C1 segment of cervical spinal cord (tissue), 14 donors: ENCODE measurements at regions not wholly inside any gene's neighbourhood (a gene's known extent, or its start where the extent isn't known, plus 50 kb on each side); places are given as distances from the start of the nearest gene placed in this dataset.
"Not testable (repeated sequence)": the region's sequence is repeated elsewhere in the genome, so short reads cannot be mapped to it uniquely, and the experiment has no call there.

Experiments
- DNase-seq, 14 donors: peaks; one replicate each; lab custom pipeline; 2025; lab: John Stamatoyannopoulos, UW

DNA sequence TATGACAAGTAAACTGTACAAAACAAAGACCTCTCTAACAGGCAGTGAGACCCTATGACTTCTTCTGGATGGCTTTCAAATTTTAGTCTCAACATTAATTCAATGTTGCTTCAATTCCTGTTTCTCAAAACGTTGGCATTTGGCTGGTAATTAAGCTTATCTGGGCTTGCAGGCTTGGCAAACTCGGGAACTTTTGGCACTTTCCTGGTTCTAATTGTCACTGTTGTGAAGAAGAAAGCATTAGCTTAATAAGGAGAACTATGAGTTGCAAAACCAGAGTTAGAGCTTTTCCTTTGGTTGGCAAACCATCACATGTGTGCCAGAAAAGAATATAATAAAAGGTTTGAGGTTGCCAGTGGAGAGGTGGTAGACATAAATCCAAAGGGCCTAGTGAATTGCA is 698.3 kb downstream of the LRRIQ3 start:
- DNase-seq: no peak

DNA sequence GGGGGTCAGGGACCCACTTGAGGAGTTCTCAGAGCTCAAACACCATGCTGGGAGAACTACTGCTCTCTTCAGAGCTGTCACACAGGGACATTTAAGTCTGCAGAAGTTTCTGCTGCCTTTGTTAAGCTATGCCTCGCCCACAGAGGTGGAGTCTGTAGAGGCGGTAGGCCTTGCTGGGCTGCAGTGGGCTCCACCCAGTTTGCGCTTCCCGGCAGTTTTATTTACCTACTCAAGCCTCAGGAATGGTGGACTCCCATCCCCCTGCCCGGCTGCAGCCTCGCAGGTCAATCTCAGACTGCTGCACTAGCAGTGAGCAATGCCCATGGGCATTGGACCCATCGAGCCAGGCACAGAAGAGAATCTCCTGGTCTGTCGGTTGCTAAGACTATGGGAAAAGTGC is 706.4 kb downstream of the LRRIQ3 start:
- no peak for DNase-seq

DNA sequence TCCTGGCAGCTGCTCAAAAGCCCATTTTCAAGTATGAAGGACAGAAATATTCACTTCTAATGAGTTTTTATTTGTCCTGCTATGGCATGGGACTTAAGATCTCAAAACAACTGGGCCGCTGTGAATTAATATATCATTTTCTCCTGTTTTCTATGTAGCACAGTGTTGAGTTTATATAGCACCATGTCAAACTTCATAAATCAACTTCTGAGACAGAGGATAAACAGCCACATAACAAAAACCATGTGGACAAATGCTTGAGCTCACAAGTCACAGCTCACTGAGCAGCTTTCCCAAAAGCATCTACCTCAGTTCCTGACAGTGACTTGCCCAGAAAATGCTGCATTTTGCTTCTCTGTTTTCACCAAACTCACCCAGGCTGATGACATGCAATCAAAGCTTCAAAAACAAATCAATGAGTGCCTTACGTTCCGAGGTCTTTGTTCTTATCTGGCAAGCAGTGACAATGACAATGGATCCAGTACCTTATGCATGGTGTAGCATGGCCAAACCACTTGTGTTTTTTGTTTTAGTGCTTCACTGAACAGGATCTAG is 722.6 kb downstream of the LRRIQ3 start:
- DNase-seq: no peak

DNA sequence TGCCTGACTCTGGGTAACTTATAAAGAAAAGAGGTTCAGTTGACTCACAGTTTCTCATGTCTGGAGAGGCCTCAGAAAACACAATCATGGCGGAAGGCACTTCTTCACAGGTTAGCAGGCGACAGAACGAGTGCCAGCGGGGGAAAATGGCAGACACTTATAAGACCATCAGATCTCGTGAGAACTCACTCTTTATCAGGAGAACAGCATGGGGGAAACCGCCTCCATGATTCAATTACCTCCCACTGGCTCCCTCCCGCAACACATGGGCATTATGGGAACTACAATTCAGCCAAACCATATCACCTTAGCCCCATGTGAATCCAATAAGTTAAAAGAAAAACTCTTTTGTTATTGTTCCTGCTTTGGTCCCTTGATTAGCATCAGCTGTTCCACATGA is 725.2 kb downstream of the LRRIQ3 start:
- DNase-seq: no peak

DNA sequence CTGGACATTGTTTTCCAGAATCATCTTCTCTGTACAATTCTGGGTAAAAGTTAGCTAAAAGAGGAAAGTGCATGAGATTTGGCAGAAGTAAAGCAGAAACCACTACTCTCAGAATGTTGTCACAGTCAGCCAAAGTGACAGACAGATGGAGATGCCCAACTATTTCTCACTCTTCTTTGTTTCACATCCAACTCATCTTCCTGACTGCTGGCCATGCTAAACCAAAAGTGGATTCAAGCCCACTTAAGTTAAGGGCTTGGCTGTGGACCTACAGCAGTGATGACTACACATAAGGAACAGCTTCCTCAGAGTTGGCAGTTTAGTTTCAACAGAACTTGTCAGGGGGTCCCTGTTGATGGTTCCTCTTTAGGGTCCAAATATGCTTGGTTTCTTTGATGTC is 730.2 kb downstream of the LRRIQ3 start:
- no peak for DNase-seq

DNA sequence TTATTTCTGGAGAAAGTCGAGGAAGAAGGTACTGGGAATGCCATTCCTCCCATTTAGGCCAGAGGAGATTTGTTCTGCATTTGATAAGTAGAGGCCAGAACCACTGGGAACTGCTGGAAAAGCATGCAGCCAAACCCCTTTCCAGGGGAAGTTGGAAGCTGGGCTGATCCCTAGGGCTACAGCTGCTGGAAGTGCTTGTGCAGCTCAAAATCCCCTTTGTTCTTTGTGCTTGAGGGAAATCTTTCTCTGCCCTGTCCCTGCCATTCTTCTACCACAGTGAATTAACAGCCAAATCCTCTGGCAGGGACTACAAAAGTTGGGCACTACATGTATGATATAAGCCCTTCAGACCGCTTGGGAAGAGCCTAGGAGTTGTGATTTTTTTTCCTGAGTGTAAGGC is 734.1 kb downstream of the LRRIQ3 start:
- peak in 1 of 14 donors; percentile 2 for DNase-seq

DNA sequence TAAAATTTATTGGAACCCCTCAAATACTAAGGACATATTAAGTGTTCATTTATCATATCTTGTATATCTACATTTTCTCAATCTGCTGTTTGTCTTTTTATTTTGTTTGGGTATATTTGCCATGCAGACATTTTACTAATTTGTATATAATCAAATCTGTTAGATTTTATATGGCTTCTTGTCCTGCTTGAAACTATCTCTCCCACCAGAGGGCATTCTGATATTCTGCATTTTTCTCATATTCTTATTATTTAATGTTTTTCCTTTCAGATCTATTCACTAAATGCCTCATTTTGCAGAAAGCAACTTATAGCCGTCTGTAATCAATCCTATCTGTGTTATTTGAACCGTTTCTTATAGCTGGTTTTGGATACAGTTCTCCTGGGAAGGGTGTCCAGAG is 745.5 kb downstream of the LRRIQ3 start:
- no peak for DNase-seq

DNA sequence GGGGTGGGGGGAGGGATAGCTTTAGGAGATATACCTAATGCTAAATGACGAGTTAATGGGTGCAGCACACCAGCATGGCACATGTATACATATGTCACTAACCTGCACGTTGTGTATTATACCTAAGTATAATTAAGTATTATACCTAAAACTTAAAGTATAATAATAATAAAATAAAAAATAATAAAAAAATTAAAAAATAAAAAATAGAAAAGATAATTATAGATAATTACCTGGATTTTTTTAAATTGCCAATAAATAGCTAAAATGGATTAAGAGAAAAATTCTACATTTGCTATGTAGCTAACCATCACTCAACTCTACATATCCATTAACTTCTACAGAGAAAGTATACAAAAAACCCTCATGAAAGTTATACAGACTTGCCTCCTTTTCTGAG is 747.3 kb downstream of the LRRIQ3 start:
- not testable (repeated sequence) for DNase-seq

DNA sequence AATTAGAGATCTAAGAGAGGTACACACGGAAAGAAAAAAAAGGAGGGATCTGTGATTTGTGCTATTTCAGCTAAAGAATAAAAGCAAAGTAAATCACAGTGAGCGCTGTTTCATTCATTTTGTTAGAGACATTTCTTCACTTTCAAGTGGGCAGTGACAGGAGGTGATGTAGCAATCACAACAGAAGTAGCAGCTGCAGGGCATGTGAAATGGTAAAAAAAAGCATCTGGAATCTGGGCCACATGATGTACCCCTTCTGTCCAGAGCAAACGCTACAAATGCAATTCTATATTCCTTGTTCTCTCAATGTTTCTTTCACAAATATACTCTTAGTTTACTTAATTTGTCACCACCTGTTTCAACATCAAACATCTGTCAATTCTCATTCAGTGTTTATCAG is 786.5 kb downstream of the LRRIQ3 start:
- no peak for DNase-seq

DNA sequence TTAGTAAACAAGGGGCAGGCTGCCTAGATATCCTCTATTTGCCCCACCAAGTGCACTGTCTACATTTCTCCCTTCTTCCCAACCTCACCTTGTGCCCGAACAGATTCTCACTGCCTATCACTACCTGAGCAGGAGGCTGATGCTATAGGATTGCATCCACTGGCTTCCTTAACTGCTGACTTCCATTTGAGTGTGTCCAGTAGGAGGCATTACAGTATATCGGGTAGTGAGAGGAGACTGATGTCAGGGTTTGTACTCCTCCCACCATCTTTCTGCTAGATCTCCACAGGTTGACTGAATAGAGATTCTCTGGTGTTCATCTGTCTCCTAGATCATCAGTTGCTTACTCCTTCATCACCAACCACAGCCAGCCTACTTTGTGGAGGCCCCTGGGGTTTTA is 796.3 kb downstream of the LRRIQ3 start:
- DNase-seq: no peak

DNA sequence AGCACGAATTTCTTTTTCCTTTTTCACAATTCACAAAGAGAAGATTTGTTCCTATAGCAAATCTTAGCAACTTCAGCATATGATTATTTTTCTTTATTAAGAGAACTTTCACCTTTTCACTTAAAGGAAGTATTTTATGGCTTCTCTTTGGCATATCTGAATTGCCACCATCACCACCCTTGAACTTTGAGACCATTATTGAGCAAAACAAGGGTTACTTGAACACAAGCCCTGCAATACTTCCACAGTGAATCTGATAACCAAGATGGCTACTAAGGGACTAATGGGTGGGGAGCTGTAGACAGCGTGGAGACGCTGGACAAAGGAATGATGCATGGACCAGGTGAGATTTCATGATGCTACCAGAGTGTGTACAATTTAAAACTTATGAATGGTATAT is 815.0 kb downstream of the LRRIQ3 start:
- no peak for DNase-seq

DNA sequence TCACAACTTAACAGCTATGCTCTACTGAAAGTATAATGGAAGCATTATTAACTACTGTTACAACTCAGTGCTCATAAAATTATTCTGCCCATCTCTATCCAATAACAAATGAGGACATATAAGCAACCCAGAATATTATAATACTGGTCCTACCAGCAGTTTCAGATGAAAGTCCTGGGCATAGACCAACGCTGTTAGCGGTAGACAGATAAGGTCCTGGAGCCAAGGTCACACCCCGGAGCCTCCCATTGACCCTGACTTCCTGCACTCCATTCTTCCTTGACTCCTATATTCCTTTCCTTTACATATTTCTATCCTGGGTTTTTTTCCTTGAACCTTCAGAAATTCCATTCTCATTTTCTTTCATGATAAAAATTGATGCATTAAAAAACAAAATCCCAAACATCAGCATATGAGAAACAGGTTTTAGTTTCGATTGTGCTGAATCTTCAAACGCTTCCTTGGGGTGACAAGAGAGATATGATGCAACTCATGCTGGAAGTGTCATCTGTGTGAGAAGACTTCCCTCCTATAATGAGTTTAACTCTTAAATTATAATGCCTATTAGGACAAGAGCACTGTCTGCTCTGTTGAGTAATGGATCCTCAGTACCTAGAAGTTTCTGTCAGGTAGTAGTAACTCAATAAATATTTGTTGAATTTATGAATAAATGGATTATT is 831.1 kb downstream of the LRRIQ3 start:
- no peak for DNase-seq

DNA sequence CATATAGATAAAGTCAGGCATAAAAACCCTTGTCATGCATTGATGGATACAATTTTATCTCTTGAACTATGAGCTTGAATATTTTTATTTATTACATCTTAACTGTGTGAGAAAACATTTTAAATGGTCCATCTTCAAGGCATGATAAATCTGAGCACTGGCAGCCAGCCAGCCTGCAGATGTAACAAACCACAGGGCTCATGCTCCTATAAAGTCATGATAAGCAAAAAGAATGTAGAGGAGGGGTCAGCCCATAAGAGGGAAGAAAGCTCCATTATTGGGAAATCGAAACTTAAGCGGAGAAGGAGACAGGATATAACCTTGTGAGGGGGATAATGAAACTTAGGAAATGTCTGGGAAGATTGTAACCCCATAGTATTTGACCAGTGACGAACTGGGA is 839.0 kb downstream of the LRRIQ3 start:
- DNase-seq: no peak

DNA sequence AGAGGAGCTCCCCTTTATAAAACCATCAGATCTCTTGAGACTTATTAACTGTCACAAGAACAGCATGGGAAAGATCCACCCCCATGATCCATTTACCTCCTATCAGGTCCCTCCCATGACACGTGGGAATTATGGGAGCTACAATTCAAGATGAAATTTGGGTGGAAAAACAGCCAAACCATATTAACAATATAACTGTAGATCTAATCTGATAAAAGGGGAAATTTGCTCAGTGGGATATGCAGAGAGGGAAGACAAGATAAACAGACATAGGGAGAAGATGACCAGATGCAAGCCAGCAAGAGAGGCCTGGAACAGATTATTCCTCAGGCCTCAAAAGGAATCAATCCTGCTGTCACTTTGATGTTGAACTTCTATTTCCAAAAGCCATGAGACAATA is 841.5 kb downstream of the LRRIQ3 start:
- DNase-seq: no peak

DNA sequence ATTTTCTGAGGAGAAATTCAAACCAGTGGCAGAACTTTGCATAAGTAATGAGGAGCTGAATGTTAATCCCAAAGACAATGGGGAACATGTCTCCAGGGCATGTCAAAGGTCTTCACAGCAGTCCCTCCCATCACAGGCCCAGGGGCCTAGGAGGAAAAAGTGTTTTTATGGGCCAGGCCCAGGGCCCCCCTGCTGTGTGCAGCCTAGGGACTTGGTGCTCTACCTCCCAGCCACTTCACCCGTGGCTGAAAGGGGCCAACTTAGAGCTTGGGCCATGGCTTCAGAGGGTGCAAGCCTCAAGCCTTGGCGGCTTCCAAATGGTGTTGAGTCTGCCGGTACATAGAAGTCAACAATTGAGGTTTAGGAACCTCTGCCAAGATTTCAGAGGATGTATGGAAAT is 854.0 kb downstream of the LRRIQ3 start:
- DNase-seq: no peak

DNA sequence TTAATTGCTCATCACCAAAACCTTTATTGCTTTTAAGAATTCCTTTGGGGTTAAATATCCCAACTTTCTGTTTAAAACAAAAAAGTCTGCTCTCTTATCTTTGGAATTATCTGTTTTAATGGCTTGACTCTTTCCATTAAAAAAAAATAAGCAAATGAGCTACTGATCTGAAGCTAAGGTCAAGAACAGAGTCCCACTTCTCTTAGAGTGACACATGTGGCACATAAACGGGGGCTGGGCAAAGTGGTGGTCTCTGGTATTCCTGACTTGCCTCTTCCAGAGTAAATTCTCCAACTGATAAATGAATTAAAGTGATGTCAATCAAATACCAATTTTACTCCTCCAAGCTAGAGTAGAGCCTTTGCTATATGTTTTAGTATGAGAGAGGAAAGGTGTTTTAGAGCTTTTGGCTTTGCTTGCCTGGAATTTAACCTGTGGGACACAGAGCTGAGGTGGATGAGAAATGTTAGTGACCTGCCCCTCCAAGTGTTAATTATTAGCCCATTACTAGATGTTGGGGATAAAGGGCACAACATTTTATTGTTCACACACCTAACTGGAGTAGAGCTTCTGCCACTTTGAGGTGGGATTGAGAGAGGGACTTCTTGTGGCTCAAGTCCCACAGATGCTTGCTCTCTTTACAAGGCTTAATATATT is 864.0 kb downstream of the LRRIQ3 start:
- DNase-seq: no peak

DNA sequence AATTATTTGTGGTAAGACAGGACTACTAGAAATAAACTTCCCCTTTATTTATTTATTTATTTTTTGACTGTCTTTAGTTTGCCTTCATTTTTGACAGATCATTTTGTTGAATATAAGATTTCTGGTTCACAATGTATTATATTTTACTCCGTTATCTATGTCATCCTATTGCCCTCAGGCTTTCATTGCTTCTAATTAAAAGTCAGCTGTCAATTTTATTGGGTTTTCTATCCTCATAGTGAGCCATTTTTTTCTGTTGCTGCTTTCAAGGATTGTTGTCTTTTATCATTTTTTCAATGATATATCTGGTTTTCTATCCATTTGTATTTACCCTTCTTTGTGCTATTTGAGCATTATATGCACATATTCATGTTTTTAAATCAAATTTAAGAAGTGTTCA is 866.2 kb downstream of the LRRIQ3 start:
- DNase-seq: no peak

DNA sequence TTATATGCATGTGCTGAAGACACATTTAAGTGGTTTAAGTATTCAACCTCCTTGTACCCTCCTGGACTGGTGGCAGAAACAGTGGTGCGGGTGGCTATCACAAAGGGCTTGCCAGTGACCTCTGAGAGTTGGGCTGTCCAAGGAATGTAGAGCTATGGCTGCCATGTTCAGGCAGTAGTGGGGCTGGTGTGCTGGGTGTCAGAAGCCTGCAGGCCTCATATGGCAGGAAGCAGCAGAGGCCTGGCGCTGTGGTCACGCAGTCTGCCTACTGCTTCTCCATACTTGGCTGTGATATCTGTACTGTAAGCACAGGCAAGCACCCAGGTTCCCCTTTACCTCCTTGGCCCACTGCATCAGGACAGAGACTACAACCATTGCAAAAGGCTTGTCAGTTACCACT is 870.0 kb downstream of the LRRIQ3 start:
- DNase-seq: no peak

DNA sequence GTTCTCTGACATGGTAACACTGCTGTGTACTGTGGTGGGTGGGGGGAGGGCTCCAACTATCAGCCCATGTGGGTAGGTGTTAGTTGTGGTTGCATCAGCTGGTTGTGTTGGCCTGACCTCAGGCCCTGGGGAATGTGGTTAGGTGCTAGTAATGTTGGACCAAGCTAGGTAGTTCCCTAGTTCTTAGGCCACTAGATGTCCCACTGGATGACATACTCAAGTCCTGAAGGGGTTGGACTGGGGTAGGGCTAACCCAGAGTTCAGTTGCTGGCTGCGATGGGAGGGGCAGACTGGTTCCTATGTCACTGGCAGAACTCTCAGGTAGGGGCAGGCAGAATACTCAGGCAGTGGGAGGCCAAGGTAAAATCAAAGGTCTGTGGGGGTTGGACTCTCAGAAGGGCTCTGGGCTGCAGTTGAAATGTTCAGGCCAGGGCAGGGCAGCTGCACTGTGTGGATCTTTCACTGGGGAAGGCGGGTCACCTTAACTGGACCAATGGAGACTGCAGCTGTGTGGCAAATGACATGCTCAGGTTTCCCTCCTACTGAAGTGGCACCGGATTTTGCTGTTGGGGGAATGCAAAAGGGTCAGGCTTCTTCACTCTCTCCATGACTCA is 870.7 kb downstream of the LRRIQ3 start:
- DNase-seq: no peak

DNA sequence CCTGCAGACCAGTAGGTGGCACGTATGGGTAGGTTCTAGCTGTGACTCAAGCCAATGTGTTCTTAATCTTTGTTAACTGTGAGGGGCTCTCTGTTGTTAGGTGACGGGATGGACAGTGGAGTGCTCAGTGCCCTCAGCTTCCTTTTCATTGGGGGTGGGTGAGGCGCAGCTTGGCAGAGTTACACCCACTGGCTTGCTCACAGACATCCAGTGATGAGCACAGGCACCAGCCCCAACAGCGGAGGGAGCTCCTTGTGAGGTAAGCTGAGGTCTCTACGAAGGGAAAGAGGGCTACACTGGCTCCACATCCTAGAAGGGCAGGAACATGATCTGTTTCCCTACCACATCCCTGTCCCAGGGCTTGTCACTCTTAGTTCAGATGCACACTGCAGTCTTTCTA is 871.3 kb downstream of the LRRIQ3 start:
- no peak for DNase-seq

DNA sequence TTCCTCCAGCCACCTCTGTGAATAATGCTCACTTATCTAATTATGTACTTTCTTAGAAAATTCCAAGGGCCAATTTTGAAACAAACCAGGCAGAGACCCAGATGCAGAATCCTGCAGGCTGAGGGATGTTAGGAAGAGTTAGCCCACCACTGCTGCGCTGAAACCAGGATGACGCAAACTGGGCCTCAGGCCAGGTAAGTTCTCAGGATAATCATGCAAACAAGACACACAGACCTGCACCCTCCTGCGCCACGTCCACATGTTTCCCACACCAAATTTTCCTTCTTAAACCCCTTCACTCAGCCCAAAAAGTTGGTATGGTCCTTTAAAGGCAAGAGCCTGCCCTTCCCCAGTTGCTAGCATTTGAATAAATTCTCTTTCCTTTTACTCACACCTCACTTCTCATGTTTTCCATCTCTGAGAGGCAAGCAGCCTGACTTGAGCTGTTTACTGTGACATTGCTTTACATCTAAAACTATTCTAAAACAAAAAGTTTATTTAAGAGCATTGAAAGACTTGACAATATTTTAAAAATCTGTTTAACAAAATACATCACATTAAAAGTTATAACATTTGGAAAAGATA is 887.1 kb downstream of the LRRIQ3 start:
- no peak for DNase-seq

DNA sequence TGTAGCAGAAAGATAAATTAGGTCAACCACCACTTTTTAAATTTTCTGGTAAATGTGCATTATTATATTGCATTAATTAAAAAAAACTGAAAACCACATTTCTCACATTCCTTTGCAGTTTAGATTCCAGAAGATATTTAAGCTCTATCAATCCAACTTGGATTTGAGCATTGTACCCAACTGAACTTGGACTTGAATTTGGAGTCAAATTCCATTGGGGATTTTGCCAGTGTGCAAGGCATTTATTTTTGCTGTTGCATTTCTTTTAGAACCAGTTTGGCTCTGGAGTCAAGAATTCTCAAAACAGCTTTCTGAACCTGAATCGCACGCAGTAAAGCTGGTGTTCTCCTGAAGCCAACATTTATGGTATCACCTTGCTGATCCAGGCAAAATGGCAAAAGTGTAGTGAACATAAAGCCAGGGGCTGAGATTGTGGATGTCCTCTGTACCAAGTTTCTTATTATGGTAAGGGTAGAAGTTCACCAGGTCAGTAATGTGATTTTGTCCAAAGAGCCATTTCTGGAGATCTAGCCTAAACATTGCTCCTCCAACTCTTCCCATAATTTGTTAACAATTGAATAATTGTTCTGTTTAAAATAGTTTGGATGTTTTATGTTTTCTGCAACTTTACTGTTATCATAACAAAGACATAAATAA is 890.9 kb downstream of the LRRIQ3 start:
- DNase-seq: no peak
